OCI-LY7 (cell line): ENCODE measurements at regions not wholly inside any gene's neighbourhood (a gene's known extent, or its start where the extent isn't known, plus 50 kb on each side); places are given as distances from the start of the nearest gene placed in this dataset.

Source experiments
- BruUV-seq: library from RNA; stranded (reverse); fragments of 400-500 nt; replicated peaks from 2 replicates; lab custom pipeline; 2021; lab: Mats Ljungman, UMichigan
- CTCF ChIA-PET: fragments of 300-600 bp; sonication (Branson Sonifier 250); formaldehyde crosslinking; loops from one replicate; lab custom pipeline; 2022; ENCODE audit warnings: antibody characterized with exemption; ENCODE audit not compliant: unreplicated experiment; lab: Charles Lee
- POLR2A ChIA-PET: fragments of 300-600 bp; sonication (Branson Sonifier 250); formaldehyde crosslinking; loops from one replicate; lab custom pipeline; 2022; ENCODE audit warnings: antibody characterized with exemption; lab: Charles Lee
- DNase-seq: peaks from one replicate; pipeline ENCODE4 v3.0.0-alpha.2; 2015; ENCODE audit warnings: low spot score
- H2AFZ ChIP-seq: fragments of 200-600 bp; sonication (generic), shearing (Covaris generic); 2 replicates; pipeline ENCODE4 v1.6.1; 2014; ENCODE audit warnings: mild to moderate bottlenecking, antibody characterized with exemption, low read length, moderate library complexity
- H3K27ac ChIP-seq: fragments of 200-600 bp; sonication (generic); 2 replicates; pipeline ENCODE4 v1.5.1; 2014; ENCODE audit warnings: mixed run types, low read depth, mild to moderate bottlenecking, moderate library complexity, low read length, inconsistent platforms; ENCODE audit not compliant: poor library complexity, severe bottlenecking
- H3K36me3 ChIP-seq: fragments of 200-600 bp; sonication (generic); 2 replicates; pipeline ENCODE4 v1.6.1; 2014; ENCODE audit warnings: mild to moderate bottlenecking, antibody characterized with exemption, low read length, moderate library complexity, mixed read lengths; ENCODE audit not compliant: insufficient read depth
- H3K4me1 ChIP-seq: fragments of 200-600 bp; sonication (generic); 2 replicates; pipeline ENCODE4 v1.5.1; 2014; ENCODE audit warnings: mild to moderate bottlenecking, low read length; ENCODE audit not compliant: insufficient read depth, poor library complexity, severe bottlenecking
- H3K4me2 ChIP-seq: fragments of 200-600 bp; sonication (generic); 2 replicates; pipeline ENCODE4 v1.6.1; 2014; ENCODE audit warnings: mild to moderate bottlenecking, low read length
- H3K4me3 ChIP-seq: fragments of 200-600 bp; sonication (generic); 2 replicates; pipeline ENCODE4 v1.5.1; 2014; ENCODE audit warnings: mild to moderate bottlenecking, low read depth, low read length; ENCODE audit not compliant: poor library complexity, severe bottlenecking
- H3K79me2 ChIP-seq: fragments of 200-600 bp; sonication (generic); 2 replicates; pipeline ENCODE4 v1.6.1; 2016; ENCODE audit warnings: low read depth, mild to moderate bottlenecking, low read length, moderate library complexity, mixed read lengths; ENCODE audit not compliant: insufficient read depth
- H3K9me2 ChIP-seq: fragments of 200-600 bp; sonication (generic); 2 replicates; pipeline ENCODE4 v1.6.1; 2016; ENCODE audit warnings: mild to moderate bottlenecking, low read length, mixed read lengths; ENCODE audit not compliant: insufficient read depth
- H3K9me3 ChIP-seq: fragments of 200-600 bp; sonication (generic); 2 replicates; pipeline ENCODE4 v1.6.1; 2014; ENCODE audit warnings: mild to moderate bottlenecking, mixed run types, low read length, mixed read lengths
- H4K20me1 ChIP-seq: fragments of 200-600 bp; sonication (generic); 2 replicates; pipeline ENCODE4 v1.6.1; 2014; ENCODE audit warnings: mild to moderate bottlenecking, antibody characterized with exemption, low read length, moderate library complexity, mixed read lengths; ENCODE audit not compliant: insufficient read depth
- CTCF ChIP-seq: fragments of 200-600 bp; sonication (generic); conservative IDR thresholded peaks from 2 replicates; pipeline ENCODE4 v1.5.1; 2014; ENCODE audit warnings: mild to moderate bottlenecking, antibody characterized with exemption, low read length, moderate library complexity, mixed read lengths
- EZH2phosphoT487 ChIP-seq: fragments of 200-600 bp; sonication (generic); IDR thresholded peaks from 2 replicates; pipeline ENCODE4 v1.6.1; 2018; ENCODE audit warnings: low read depth, borderline replicate concordance, mild to moderate bottlenecking, mixed run types, antibody characterized with exemption, low read length, moderate library complexity, mixed read lengths
- intact Hi-C: fragments of 100-400 bp; cut with micrococcal nuclease; formaldehyde crosslinking; loops from one replicate; pipeline ENCODE4 v1.10.0; 2022; ENCODE audit not compliant: unreplicated experiment

DNA sequence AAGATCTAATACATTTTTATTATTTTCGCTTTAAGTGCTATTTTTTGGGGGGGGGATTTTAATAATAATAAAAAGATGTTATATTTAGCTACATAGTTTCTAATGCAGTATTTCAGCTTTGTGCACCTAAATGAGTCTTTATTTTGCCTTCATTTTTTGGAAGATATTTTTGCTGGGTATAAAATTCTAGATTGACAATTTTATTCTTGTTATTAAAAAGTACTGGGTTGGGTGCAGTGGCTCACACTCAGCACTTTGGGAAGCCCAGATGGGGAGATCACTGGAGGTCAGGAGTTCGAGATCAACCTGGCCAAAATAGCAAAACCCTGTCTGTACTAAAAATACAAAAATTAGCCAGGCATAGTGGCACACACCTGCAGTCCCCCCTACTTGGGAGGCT is 173.6 kb downstream of the SLC15A5 start:
- no peak overlapping the region for H3K4me2 ChIP-seq
- no peak overlapping the region for H3K27ac ChIP-seq
- peaks cover 6% of the 10 kb centered on the region; the same call in 1 of the 2 replicates for H3K9me3 ChIP-seq
- intact Hi-C loops: no loop called here
- no peaks in the 10 kb centered on the region for H3K4me1 ChIP-seq
- H2AFZ ChIP-seq: no peak overlapping the region
- no peaks in the 10 kb centered on the region for H3K9me2 ChIP-seq
- TF ChIP-seq EZH2phosphoT487 (no peak), CTCF (no peak)
- no TSS peak for BruUV-seq
- H4K20me1 ChIP-seq: no peaks in the 10 kb centered on the region
- DNase-seq: no peak
- H3K79me2 ChIP-seq: no peaks in the 10 kb centered on the region
- H3K36me3 ChIP-seq: no peaks in the 10 kb centered on the region
- H3K4me3 ChIP-seq: no peak overlapping the region
- ChIA-PET POLR2A (no interaction called here), CTCF (no interaction called here)

DNA sequence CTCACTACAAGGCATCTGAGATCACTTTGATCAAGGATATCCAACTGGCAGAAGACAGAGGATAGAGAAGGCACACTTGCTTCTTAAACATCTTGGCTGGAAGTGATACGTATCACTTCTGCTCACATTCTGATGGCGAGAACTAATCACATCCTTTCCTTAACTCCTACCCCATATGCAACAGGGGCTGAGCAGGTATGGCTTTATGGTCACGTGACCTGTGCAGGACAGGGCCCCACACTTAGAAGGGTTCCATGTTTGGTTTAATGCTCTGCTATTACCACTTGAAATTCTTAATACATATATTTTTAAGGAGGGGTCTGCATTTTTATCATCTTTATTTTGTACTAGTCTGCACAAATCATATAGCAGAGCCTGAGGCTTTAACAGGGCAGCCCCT is 177.3 kb downstream of the SLC15A5 start:
- Histone ChIP-seq H3K27ac (no peak overlapping the region), H2AFZ (no peak overlapping the region), H3K9me3 (peaks cover 6% of the 10 kb centered on the region; the same call in 1 of the 2 replicates), H4K20me1 (no peaks in the 10 kb centered on the region), H3K4me1 (no peaks in the 10 kb centered on the region), H3K79me2 (no peaks in the 10 kb centered on the region), H3K4me2 (no peak overlapping the region), H3K4me3 (no peak overlapping the region), H3K9me2 (no peaks in the 10 kb centered on the region), H3K36me3 (no peaks in the 10 kb centered on the region)
- POLR2A ChIA-PET: interaction anchor here (0.6 to 1.6 kb wide), 2 partner anchors 15 to 16 kb away, joined by 5 read pairs; no protein-coding TSS in a partner anchor
- CTCF ChIA-PET: no interaction called here
- no peak for TF ChIP-seq CTCF
- no peak for TF ChIP-seq EZH2phosphoT487
- BruUV-seq: no TSS peak
- DNase-seq: no peak
- intact Hi-C loops: no loop called here

- Histone ChIP-seq H3K4me1 (no peaks in the 10 kb centered on the region), H3K27ac (no peak overlapping the region), H2AFZ (no peak overlapping the region), H3K4me3 (no peak overlapping the region), H3K4me2 (no peak overlapping the region), H3K36me3 (no peaks in the 10 kb centered on the region), H4K20me1 (no peaks in the 10 kb centered on the region), H3K9me2 (no peaks in the 10 kb centered on the region), H3K9me3 (0 out of 2 replicates have a peak, but pooled peaks cover 3% of the 10 kb centered on the region), H3K79me2 (no peaks in the 10 kb centered on the region)
- intact Hi-C loops: no loop called here
- ChIA-PET POLR2A (interaction anchor here (0.6 to 1.4 kb wide), 8 partner anchors 10 to 506 kb away, joined by 3 to 6 read pairs (median 4); no protein-coding TSS in a partner anchor), CTCF (no interaction called here)
- DNase-seq: no peak
- no TSS peak for BruUV-seq
- no peak for TF ChIP-seq CTCF
- TF ChIP-seq EZH2phosphoT487: no peak
Measured at GRCh38 chr12:16096273-16096849, 181.1 kb downstream of the SLC15A5 start.
